Psoas muscle (tissue), 7 donors: ENCODE measurements at regions not wholly inside any gene's neighbourhood (a gene's known extent, or its start where the extent isn't known, plus 50 kb on each side); places are given as distances from the start of the nearest gene placed in this dataset.

ENCODE experiments used
- ATAC-seq, 4 donors: fragments of 200-7000 bp; cut with Tn5 transposase; one replicate each; pipeline ENCODE4 v1.9.1; 2020; ENCODE audit warnings: moderate library complexity in 3 of 4, mild to moderate bottlenecking in 2 of 4
- DNase-seq, 2 donors: peaks; one replicate each; pipeline ENCODE4 v3.0.0-alpha.2; 2020
- H3K27ac ChIP-seq: fragments of 200-600 bp; one replicate; pipeline ENCODE4 v1.8.0; 2022
- H3K27me3 ChIP-seq, 3 donors: fragments of 200-600 bp in 1 of 3; one replicate each; pipeline versions ENCODE4 v1.6.1 to v1.8.0; 2013 to 2022; ENCODE audit warnings: low read length in 2 of 3, mild to moderate bottlenecking in 2 of 3, moderate library complexity in 1 of 3; ENCODE audit not compliant: insufficient read depth in 3 of 3
- H3K36me3 ChIP-seq, 2 donors: fragments of 200-600 bp in 1 of 2; one replicate each; pipeline versions ENCODE4 v1.6.1 to v1.8.0; 2013 to 2022; ENCODE audit warnings: low read depth in 1 of 2, mild to moderate bottlenecking in 1 of 2, moderate library complexity in 1 of 2; ENCODE audit not compliant: insufficient read depth in 1 of 2
- H3K4me1 ChIP-seq: fragments of 200-600 bp; one replicate; pipeline ENCODE4 v1.8.0; 2022
- H3K4me3 ChIP-seq: fragments of 200-600 bp; one replicate; pipeline ENCODE4 v1.8.0; 2022; ENCODE audit warnings: mild to moderate bottlenecking
- H3K9me3 ChIP-seq: fragments of 200-600 bp; one replicate; pipeline ENCODE4 v1.8.0; 2022
- CTCF ChIP-seq: fragments of 200-600 bp; IDR thresholded peaks from one replicate; pipeline ENCODE4 v1.8.0; 2022; ENCODE audit warnings: antibody characterized with exemption
- WGBS, 3 donors: extraction: QIAGEN DNeasy Blood & Tissue Kit; methylation state at CpG; one replicate each; pipeline versions ENCODE4 v1.1.6 to v1.1.7; 2013; 5-methylcytosine and 5-hydroxymethylcytosine counted together
- intact Hi-C, 2 donors: fragments of 100-400 bp; cut with DNase I; formaldehyde crosslinking; loops; one replicate each; pipeline versions ENCODE4 v1.11.0 to v1.14.2; 2022
- donor health status: healthy with polysubstance abuse.
- donor health status: DM: no; HTN: no; CAD: no; lungs with moderate emphysema.
- donor health status: Bipolar disorder and iron deficiency.
- donor health status: healthy.
- donor health status: DM: yes; HTN: yes; CAD: no.
- donor health status: DM: no; HTN: no; CAD: no.
- donor health status: DM: yes; HTN: yes; CAD: no.

GRCh38 chr2:203603456-203604389, 68.6 kb upstream of the RAPH1 start:
- no peak for DNase-seq
- Histone ChIP-seq H3K4me1 (no peaks in the 10 kb centered on the region), H3K9me3 (no peaks in the 10 kb centered on the region), H3K27ac (no peak overlapping the region), H3K36me3 (no peaks in the 10 kb centered on the region), H3K27me3 (no peaks in the 10 kb centered on the region), H3K4me3 (no peak overlapping the region)
- ATAC-seq = no peak
- no peak for TF ChIP-seq CTCF
- intact Hi-C loops = no loop called here
- WGBS, 3 donors = 78 to 81% (median 78%) methylated on average over 10 of the region's 10 CpGs

- Histone ChIP-seq H3K36me3 (no peaks in the 10 kb centered on the region), H3K4me3 (no peak overlapping the region), H3K27me3 (no peaks in the 10 kb centered on the region), H3K4me1 (no peaks in the 10 kb centered on the region), H3K9me3 (no peaks in the 10 kb centered on the region), H3K27ac (no peak overlapping the region)
- DNase-seq (no peak), ATAC-seq (no peak)
- intact Hi-C loops = no loop called here
- no peak for TF ChIP-seq CTCF
- WGBS, 3 donors = 56 to 81% (median 63%) methylated on average over 1 of the region's 1 CpG
Observed at GRCh38 chr2:203605302-203605701, 70.2 kb upstream of the RAPH1 start.

GRCh38 chr2:203606051-203606450, 71.0 kb upstream of the RAPH1 start:
- 84 to 96% (median 92%) methylated on average over 3 of the region's 3 CpGs for WGBS, 3 donors
- intact Hi-C loops = no loop called here
- Histone ChIP-seq H3K36me3 (no peaks in the 10 kb centered on the region), H3K27me3 (no peaks in the 10 kb centered on the region), H3K27ac (no peak overlapping the region), H3K4me3 (no peak overlapping the region), H3K9me3 (no peaks in the 10 kb centered on the region), H3K4me1 (no peaks in the 10 kb centered on the region)
- DNase-seq = no peak
- ATAC-seq = no peak
- no peak for TF ChIP-seq CTCF

- Histone ChIP-seq H3K27me3 (no peaks in the 10 kb centered on the region), H3K27ac (no peak overlapping the region), H3K9me3 (no peaks in the 10 kb centered on the region), H3K4me1 (no peaks in the 10 kb centered on the region), H3K36me3 (no peaks in the 10 kb centered on the region), H3K4me3 (no peak overlapping the region)
- no peak for DNase-seq
- 94 to 99% (median 95%) methylated on average over 8 of the region's 8 CpGs for WGBS, 3 donors
- TF ChIP-seq CTCF = no peak
- intact Hi-C loops = no loop called here
- ATAC-seq = no peak
Observed at GRCh38 chr2:203610558-203610957, 75.5 kb upstream of the RAPH1 start.

- no peaks in the 10 kb centered on the region for H3K27me3 ChIP-seq
- intact Hi-C loops = no loop called here
- H3K27ac ChIP-seq = no peak overlapping the region
- H3K9me3 ChIP-seq = no peaks in the 10 kb centered on the region
- TF ChIP-seq CTCF = no peak
- no peaks in the 10 kb centered on the region for H3K4me1 ChIP-seq
- no peak for DNase-seq
- WGBS, 3 donors = 87 to 96% (median 94%) methylated on average over 4 of the region's 4 CpGs
- no peak overlapping the region for H3K4me3 ChIP-seq
- ATAC-seq = no peak
- H3K36me3 ChIP-seq = no peaks in the 10 kb centered on the region
Observed at GRCh38 chr2:203612246-203612645, 77.1 kb upstream of the RAPH1 start.
